Fibroblast of the conjunctiva (primary cell): ENCODE measurements at regions not wholly inside any gene's neighbourhood (a gene's known extent, or its start where the extent isn't known, plus 50 kb on each side); places are given as distances from the start of the nearest gene placed in this dataset.

ENCODE experiments used
- DNase-seq: peaks from one replicate; pipeline ENCODE4 v3.0.0-alpha.2; 2010; ENCODE audit warnings: low read depth

GRCh38 chr2:104703669-104704068 lies 150.2 kb upstream of the POU3F3 start:
- DNase-seq = no peak

- no peak for DNase-seq
These were observed 149.2 kb upstream of the POU3F3 start for GRCh38 chr2:104704496-104705245.

- DNase-seq = no peak
These were observed 146.9 kb upstream of the POU3F3 start for GRCh38 chr2:104707056-104707455.

GRCh38 chr2:104708967-104709366 lies 144.9 kb upstream of the POU3F3 start:
- DNase-seq = no peak

- DNase-seq = no peak
These were observed 137.9 kb upstream of the POU3F3 start for GRCh38 chr2:104716061-104716460.

- DNase-seq = no peak
These were observed 120.5 kb upstream of the POU3F3 start for GRCh38 chr2:104733226-104733943.

GRCh38 chr2:104734937-104735586 lies 118.9 kb upstream of the POU3F3 start:
- no peak for DNase-seq

GRCh38 chr2:104736026-104736425 lies 117.9 kb upstream of the POU3F3 start:
- DNase-seq = no peak

- DNase-seq = no peak
These were observed 112.1 kb upstream of the POU3F3 start for GRCh38 chr2:104741860-104742259.

- DNase-seq = no peak
These were observed 109.4 kb upstream of the POU3F3 start for GRCh38 chr2:104744537-104744936.

GRCh38 chr2:104745846-104746245 lies 108.1 kb upstream of the POU3F3 start:
- no peak for DNase-seq

GRCh38 chr2:104746299-104746698 lies 107.6 kb upstream of the POU3F3 start:
- no peak for DNase-seq

GRCh38 chr2:104746858-104747257 lies 107.1 kb upstream of the POU3F3 start:
- no peak for DNase-seq

- DNase-seq = no peak
These were observed 104.0 kb upstream of the POU3F3 start for GRCh38 chr2:104749856-104750460.

- DNase-seq = no peak
These were observed 101.4 kb upstream of the POU3F3 start for GRCh38 chr2:104752504-104752903.

- no peak for DNase-seq
These were observed 98.7 kb upstream of the POU3F3 start for GRCh38 chr2:104755026-104755878.

GRCh38 chr2:104756118-104756517 lies 97.8 kb upstream of the POU3F3 start:
- DNase-seq = no peak

- no peak for DNase-seq
These were observed 96.9 kb upstream of the POU3F3 start for GRCh38 chr2:104757056-104757455.

GRCh38 chr2:104758199-104758620 lies 95.7 kb upstream of the POU3F3 start:
- DNase-seq = no peak

- DNase-seq = no peak
These were observed 91.9 kb upstream of the POU3F3 start for GRCh38 chr2:104762031-104762430.

- no peak for DNase-seq
These were observed 87.2 kb upstream of the POU3F3 start for GRCh38 chr2:104766683-104767082.

GRCh38 chr2:104768694-104769093 lies 85.2 kb upstream of the POU3F3 start:
- no peak for DNase-seq
